H1 (cell line): ENCODE measurements at regions not wholly inside any gene's neighbourhood (a gene's known extent, or its start where the extent isn't known, plus 50 kb on each side); places are given as distances from the start of the nearest gene placed in this dataset.
"Not testable (repeated sequence)": the region's sequence is repeated elsewhere in the genome, so short reads cannot be mapped to it uniquely, and the experiment has no call there.

Source experiments
- RBBP5 ChIP-seq: IDR thresholded peaks from 2 replicates; pipeline ENCODE4 v1.7.1; 2012; ENCODE audit warnings: low read depth, mild to moderate bottlenecking, inconsistent platforms, low read length, moderate library complexity, borderline replicate concordance
- RFX5 ChIP-seq: IDR thresholded peaks from 2 replicates; pipeline ENCODE4 v1.6.1; 2011; ENCODE audit warnings: low read depth, low read length, improper control_type of control experiment, borderline replicate concordance
- RXRA ChIP-seq: IDR thresholded peaks from 2 replicates; pipeline ENCODE4 v1.6.1; 2011; ENCODE audit warnings: low read depth, mild to moderate bottlenecking, low read length, moderate library complexity; ENCODE audit not compliant: insufficient read depth
- TF ChIP-seq, protein P1 (sequence below), 3 experiments: IDR thresholded peaks; 1 replicate in 2 of 3; 2 replicates in 1 of 3; pipeline versions ENCODE4 v1.5.1 to v1.6.1; 2011; ENCODE audit warnings: low read length in 3 of 3, mild to moderate bottlenecking in 3 of 3, inconsistent platforms in 2 of 3, low read depth in 1 of 3, moderate library complexity in 1 of 3; ENCODE audit not compliant: insufficient read depth in 1 of 3; ENCODE audit errors: control extremely low read depth in 1 of 3

- not testable (repeated sequence) for TF ChIP-seq RBBP5, RXRA, RFX5
- TF ChIP-seq, protein P1, sequence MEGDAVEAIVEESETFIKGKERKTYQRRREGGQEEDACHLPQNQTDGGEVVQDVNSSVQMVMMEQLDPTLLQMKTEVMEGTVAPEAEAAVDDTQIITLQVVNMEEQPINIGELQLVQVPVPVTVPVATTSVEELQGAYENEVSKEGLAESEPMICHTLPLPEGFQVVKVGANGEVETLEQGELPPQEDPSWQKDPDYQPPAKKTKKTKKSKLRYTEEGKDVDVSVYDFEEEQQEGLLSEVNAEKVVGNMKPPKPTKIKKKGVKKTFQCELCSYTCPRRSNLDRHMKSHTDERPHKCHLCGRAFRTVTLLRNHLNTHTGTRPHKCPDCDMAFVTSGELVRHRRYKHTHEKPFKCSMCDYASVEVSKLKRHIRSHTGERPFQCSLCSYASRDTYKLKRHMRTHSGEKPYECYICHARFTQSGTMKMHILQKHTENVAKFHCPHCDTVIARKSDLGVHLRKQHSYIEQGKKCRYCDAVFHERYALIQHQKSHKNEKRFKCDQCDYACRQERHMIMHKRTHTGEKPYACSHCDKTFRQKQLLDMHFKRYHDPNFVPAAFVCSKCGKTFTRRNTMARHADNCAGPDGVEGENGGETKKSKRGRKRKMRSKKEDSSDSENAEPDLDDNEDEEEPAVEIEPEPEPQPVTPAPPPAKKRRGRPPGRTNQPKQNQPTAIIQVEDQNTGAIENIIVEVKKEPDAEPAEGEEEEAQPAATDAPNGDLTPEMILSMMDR (IDR thresholded peaks at IDR 0.05; ENCODE audit: control extremely low read depth in 1 of 3, insufficient read depth in 1 of 3, low read depth in 1 of 3, low read length in 3 of 3) = not testable (repeated sequence)
These were observed 102.5 kb upstream of the ZNF658 start for GRCh38 chr9:66797905-66798616.
